Epithelial cell of prostate (primary cell): ENCODE measurements at regions not wholly inside any gene's neighbourhood (a gene's known extent, or its start where the extent isn't known, plus 50 kb on each side); places are given as distances from the start of the nearest gene placed in this dataset.
"Not testable (repeated sequence)": the region's sequence is repeated elsewhere in the genome, so short reads cannot be mapped to it uniquely, and the experiment has no call there.

Experiments
- DNase-seq: peaks from one replicate; pipeline ENCODE4 v3.0.0-alpha.2; 2011; ENCODE audit warnings: low read depth, low spot score
- H3K27ac ChIP-seq: fragments of 450-650 bp; 2 replicates; pipeline ENCODE4 v1.5.1; 2017; ENCODE audit warnings: mild to moderate bottlenecking

GRCh38 chr1:221279146-221279545 is 399.9 kb downstream of the HLX start:
- H3K27ac ChIP-seq, result no peak overlapping the region
- DNase-seq, result no peak

- DNase-seq, result no peak
- H3K27ac ChIP-seq, result no peak overlapping the region
Observed at GRCh38 chr1:221283532-221283931, 404.3 kb downstream of the HLX start.

- H3K27ac ChIP-seq, result no peak overlapping the region
- no peak for DNase-seq
Observed at GRCh38 chr1:221284028-221284427, 404.8 kb downstream of the HLX start.

GRCh38 chr1:221284991-221285390 is 405.7 kb downstream of the HLX start:
- DNase-seq, H3K27ac ChIP-seq: not testable (repeated sequence)

- DNase-seq, H3K27ac ChIP-seq: not testable (repeated sequence)
Observed at GRCh38 chr1:221285458-221286210, 406.4 kb downstream of the HLX start.

- no peak for DNase-seq
- H3K27ac ChIP-seq, result no peak overlapping the region
Observed at GRCh38 chr1:221286399-221286798, 407.2 kb downstream of the HLX start.

- no peak for DNase-seq
- H3K27ac ChIP-seq, result no peak overlapping the region
Observed at GRCh38 chr1:221289103-221289502, 409.9 kb downstream of the HLX start.

GRCh38 chr1:221290669-221291068 is 411.4 kb downstream of the HLX start:
- DNase-seq, result no peak
- H3K27ac ChIP-seq, result no peak overlapping the region

- no peak for DNase-seq
- H3K27ac ChIP-seq, result no peak overlapping the region
Observed at GRCh38 chr1:221291113-221291512, 411.9 kb downstream of the HLX start.

- H3K27ac ChIP-seq, result no peak overlapping the region
- DNase-seq, result no peak
Observed at GRCh38 chr1:221292652-221293051, 413.4 kb downstream of the HLX start.

GRCh38 chr1:221294242-221294641 is 415.0 kb downstream of the HLX start:
- H3K27ac ChIP-seq, result no peak overlapping the region
- peak; percentile 16 for DNase-seq

GRCh38 chr1:221302357-221302756 is 423.1 kb downstream of the HLX start:
- DNase-seq, result no peak
- H3K27ac ChIP-seq, result no peak overlapping the region

GRCh38 chr1:221302810-221303209 is 423.6 kb downstream of the HLX start:
- no peak overlapping the region for H3K27ac ChIP-seq
- DNase-seq, result no peak

- no peak overlapping the region for H3K27ac ChIP-seq
- no peak for DNase-seq
Observed at GRCh38 chr1:221303623-221304022, 424.4 kb downstream of the HLX start.

GRCh38 chr1:221306239-221306638 is 427.0 kb downstream of the HLX start:
- DNase-seq, result no peak

GRCh38 chr1:221308534-221309511 is 429.6 kb downstream of the HLX start:
- H3K27ac ChIP-seq, result no peak overlapping the region
- DNase-seq, result no peak

More at GRCh38 chr1:221306239-221306638, 427.0 kb downstream of the HLX start:
- H3K27ac ChIP-seq, result no peak overlapping the region

- DNase-seq, result no peak
- H3K27ac ChIP-seq, result no peak overlapping the region
Observed at GRCh38 chr1:221309723-221310122, 430.5 kb downstream of the HLX start.

- H3K27ac ChIP-seq, result no peak overlapping the region
- DNase-seq, result no peak
Observed at GRCh38 chr1:221310180-221310579, 430.9 kb downstream of the HLX start.

GRCh38 chr1:221315330-221315729 is 426.6 kb downstream of the DUSP10 start:
- H3K27ac ChIP-seq, result no peak overlapping the region

GRCh38 chr1:221316491-221317056 is 425.3 kb downstream of the DUSP10 start:
- H3K27ac ChIP-seq, result no peak overlapping the region
- DNase-seq, result no peak

More at GRCh38 chr1:221315330-221315729, 426.6 kb downstream of the DUSP10 start:
- no peak for DNase-seq

- H3K27ac ChIP-seq, result no peak overlapping the region
- DNase-seq, result no peak
Observed at GRCh38 chr1:221317537-221317936, 424.4 kb downstream of the DUSP10 start.
